GM19455 (cell line): ENCODE measurements at regions not wholly inside any gene's neighbourhood (a gene's known extent, or its start where the extent isn't known, plus 50 kb on each side); places are given as distances from the start of the nearest gene placed in this dataset.

Experiments
- ATAC-seq: cut with Tn5 transposase; IDR thresholded peaks from one replicate; pipeline ENCODE4 v1.9.1; 2021; ENCODE audit not compliant: unreplicated experiment

DNA sequence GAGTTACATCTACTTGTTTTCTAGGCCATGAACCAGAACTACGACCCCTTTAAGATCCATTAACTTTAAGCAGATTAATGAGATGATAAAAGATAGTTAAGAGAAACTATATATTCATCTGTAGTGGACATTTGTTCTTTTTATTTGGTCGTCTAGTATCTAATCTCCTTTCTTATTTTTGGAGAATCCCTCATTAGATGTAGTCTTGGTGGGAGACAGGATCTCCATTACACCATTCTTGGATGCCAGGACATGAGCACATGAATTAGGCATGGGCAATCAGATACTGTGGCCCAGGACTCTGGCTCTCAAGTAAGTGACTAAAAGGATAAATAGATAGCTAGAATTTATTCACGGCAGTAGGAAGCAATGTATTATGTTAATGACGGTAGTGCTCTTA lies 245.0 kb downstream of the ATP23 start:
- ATAC-seq, result no peak

DNA sequence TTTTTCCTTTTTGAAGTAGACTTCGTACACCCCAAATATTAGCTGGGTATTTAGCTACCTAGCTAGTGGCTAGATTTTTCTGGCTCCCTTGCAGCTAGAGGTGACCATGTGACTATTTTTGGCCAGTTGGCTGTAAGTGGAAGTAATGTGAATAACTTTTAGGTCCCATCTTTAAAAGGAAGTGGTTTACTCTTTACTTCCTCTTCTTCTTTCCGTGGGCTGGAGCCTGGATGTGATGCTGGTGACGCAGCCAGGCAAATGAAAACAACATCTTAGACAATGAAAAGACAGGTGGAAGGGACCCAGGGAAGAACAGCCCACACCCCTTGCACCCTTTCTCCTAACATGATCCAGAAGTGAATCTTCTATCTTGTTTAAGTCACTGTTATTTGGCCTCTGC lies 245.5 kb downstream of the ATP23 start:
- no peak for ATAC-seq

DNA sequence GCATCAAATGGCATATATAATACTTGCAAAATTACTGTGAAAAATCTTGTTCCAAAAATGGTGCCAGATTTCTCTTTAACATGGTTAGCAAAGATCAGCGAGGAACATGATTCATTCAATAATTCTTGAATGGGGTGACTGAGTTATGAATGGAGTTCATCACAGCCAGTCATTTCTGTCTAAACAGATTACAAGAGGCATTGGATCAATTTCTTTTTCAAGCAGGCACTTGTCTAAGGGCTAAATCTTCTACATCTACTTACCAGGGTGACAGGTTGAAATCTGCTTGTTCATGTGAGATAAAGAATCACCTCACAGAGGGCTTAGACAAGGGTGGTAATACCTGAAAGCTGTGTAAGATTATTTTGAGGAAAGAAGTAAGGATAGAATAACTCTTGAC lies 247.7 kb downstream of the ATP23 start:
- ATAC-seq, result no peak

GRCh38 chr12:58189893-58190292 lies 248.5 kb downstream of the ATP23 start:
- ATAC-seq, result no peak

DNA sequence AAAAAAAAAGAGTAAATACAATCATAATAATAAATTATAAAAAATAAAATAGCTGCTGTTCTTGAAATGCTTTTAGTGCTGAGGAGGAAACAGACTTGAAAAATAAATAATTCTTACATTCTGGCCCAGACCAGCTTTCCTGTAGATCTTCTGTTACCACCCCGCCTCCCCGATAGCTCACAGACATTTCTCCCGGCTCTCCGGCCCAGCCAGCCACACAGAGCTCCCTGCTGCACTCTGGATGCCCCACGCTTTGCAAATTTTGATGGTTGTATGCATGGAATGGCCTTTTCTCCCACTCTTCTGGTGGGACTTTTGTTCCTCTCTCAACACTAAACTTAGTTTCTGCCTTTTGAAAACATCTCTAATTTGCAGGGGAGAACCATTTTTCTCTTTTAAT lies 249.3 kb downstream of the ATP23 start:
- no peak for ATAC-seq

DNA sequence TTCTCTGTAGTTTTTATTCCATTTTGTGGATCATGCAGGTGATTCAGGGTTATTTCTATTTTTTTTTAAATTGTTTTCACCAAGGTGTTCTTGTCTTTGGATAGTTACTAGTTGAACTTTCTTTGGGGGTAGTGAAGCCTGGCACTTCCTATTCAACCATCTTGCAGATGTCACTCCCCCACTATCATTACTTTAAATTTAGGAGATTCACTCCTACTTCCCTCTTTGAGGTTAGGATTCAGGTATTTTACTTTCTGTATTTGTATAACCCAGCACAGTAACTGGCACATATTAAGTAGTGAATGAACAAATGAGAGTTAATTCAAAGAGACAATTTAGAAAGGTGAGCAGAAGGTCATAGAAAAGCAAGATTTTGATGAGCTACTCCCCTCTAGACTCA lies 255.6 kb downstream of the ATP23 start:
- ATAC-seq, result no peak

DNA sequence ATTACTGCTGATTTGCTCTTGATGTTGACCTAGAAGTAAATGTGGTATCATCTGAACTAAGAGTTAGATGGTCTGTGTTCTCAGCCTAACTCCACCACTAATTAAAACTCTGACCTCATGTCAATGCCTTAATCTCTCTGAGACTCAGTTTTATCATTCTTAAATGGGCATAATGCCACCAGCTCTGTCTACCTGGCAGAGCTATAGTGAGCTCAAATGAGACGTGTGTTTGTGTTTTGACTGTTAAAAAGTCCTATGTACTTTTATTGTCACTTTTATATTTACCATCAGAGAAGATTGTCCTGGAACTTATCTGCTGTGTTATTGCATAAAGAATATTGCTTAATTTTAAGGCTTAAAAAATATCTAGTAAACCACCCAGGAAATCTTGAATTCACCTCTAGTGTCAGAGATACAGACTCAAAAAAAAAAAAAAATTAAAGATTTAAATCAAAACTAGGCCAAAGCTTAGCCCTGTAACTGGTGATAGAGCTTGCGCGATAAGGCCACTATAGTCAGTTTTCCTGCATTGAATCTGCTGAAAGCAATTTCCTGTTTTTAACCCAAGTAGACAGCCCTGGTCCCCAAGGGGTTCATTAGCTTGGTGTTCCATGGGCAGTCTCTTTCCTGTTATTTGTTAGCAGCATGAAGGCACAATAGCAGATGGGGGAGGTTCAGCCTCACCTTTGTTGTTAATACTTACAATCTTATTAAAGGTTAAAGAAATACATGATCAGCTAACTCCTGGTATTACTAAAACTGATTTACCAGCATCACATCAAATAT lies 261.8 kb downstream of the ATP23 start:
- no peak for ATAC-seq

DNA sequence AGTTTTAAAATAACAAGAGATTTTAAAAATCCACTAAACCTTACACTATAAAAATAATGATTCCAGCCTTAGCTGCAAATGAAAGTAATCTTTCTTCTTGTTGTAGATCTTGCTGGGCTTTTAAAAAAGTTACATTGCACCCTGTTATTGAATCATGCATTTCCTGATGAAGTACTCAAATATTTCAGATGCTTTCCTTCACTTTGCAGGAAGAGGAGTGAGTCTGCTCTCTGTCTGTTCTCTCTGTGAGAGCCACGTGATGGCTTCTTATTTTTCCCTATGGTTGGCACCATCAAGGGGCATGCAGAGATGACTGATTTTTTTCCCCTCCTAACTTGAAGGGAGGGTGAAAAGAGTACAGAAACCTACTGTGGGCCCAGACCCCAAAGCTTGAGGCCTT lies 262.7 kb downstream of the ATP23 start:
- no peak for ATAC-seq

DNA sequence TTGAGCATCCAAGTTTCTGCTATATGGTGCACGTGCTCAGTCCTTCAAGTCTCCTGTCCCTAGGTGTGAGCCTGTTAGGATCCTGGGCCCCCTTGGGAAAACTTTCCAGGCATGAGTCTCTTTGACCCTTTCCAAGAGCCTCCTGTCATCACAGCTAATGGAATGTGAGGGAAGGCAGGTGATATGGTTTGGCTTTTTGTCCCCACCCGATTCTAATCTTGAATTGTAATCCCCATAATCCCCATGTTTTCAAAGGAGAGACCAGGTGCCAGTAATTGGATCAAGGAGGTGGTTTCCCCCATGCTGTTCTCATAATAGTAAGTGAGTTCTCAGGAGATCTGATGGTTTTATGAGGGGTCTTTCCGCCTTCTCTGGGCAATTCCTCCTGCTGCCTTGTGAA lies 265.5 kb downstream of the ATP23 start:
- ATAC-seq, result no peak

DNA sequence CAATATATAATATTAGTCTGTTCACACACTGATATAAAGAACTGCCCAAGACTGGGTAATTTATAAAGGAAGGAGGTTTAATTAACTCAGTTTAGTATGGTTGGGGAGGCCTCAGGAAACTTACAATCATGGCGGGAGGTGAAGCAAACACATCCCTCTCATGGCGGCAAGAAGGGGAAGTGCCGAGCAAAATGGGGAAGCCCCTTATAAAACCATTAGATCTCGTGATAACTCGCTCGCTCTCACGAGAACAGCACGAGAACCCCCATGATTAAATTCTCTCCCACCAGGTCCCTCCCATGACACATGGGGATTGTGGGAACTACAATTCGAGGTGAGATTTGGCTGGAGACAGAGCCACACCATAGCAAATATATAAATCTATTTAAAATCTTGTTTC lies 269.8 kb downstream of the ATP23 start:
- no peak for ATAC-seq

DNA sequence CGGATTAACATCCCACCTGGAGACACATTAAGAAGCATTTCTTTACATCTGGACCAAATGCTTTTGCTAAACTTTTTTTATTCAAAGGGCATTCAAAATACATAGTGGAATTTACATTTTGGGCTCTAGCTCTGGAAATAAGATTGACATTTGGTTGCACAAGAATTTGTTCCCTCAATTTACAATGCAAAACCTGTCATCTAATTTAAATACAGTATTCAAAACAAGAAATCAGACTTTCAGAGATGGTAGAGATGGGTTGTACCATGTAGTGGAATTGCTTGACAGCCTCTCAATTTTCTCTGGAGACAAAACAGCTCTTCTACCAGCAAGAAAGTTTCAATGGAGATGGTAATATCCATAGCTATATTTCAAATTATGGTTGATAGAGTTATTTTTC lies 275.8 kb downstream of the ATP23 start:
- ATAC-seq, result no peak

DNA sequence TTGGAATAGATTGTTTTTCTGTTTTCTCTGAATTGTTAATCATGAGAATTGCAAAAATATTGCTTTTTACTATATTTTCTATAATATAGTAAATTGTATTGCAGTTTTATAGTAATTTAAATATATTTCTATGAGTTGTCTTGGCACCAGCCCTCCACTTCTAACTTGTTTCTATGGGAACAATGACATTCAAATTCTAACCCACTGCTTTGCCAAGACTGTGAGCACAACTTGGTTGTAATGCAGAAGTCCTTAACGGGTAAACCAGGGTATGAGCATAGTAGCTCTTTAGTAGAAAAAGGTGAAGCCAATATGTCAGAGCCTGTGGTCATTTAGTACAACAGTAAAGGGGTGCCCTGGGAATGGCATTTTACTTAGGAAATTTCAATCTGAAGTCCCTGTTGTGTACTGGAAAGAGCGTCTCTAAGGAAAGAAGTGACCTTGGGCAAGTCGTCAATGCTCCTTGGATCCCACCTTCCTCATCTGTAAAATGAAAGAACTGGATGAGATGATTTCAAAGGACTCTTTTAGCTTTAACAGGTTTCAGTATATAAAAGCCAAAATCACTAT lies 283.3 kb downstream of the ATP23 start:
- no peak for ATAC-seq

GRCh38 chr12:58225203-58225877 lies 284.0 kb downstream of the ATP23 start:
- ATAC-seq, result no peak

DNA sequence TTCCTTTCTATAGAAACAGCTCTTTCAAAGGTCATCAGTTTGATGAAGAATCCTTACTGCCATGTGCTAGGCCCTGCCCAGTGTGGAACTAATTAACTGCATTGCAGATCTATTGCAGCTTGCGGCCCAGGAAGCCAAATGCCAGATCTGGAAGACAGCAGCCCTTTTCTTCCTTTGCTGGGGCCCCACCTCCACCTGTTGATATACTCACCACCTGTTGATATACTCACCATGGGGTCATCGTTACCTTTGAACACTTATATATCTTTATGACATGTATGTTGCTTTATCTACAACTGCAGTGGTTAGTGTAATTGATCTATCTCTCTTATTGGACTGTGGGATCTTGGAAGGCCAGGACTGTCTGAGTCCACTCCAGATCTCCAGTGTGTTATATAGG lies 292.5 kb downstream of the ATP23 start:
- no peak for ATAC-seq

GRCh38 chr12:58238411-58238810 lies 297.0 kb downstream of the ATP23 start:
- no peak for ATAC-seq

DNA sequence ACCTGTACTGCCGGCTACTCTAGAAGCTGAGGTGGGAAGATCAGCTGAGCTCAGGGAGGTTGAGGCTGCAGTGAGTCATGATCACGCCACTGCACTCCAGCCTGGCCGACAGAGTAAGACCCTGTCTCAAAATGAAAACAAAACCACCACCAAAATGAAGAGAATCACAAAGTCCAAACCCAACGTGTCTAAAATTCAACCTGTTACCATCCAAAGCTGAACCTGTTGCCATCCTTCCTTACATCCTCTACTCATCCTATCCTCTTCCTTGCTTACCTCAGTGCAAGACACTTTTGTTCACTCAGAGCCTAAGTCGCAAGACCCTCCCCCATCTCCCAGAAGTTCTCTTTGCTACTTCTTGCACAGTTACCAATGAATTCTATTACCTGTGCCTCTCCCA lies 299.7 kb downstream of the ATP23 start:
- no peak for ATAC-seq

DNA sequence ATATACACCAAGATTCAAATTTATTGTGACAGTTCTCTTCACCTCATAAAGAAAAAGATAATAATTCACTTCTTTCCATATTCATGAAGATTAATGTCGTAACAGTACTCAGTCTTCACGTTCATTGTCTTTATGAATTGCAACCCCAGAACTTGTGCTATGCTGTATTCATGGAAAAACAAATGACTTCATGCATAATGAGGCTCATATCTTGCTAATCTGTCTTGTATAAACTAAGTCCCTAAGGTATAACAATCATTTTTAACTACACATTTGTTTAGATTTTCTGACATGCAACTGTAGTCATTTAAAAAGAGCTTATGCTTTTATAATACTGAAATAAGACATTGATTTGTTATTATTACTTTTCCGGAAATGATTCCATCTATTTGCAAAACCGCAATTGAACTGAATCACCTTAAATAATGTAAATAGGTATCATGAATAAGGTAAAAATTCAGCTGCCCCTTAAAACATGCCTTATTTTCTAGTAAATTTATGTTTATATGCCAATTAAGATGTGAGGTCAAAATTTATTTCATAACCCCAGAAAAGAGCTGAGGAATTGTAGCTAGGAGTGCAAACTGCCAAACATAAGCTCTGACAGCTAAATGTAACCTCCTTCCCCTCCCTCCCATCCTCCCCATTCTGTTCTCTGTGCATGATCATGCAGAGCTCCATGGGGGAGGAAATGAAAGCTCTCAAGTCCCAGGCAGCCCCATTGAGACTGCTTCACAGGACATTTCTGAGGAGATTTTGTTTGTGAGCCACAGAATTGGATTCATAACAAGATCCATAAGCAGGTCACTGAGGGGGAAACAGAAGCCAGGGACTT lies 301.6 kb downstream of the ATP23 start:
- ATAC-seq, result no peak

DNA sequence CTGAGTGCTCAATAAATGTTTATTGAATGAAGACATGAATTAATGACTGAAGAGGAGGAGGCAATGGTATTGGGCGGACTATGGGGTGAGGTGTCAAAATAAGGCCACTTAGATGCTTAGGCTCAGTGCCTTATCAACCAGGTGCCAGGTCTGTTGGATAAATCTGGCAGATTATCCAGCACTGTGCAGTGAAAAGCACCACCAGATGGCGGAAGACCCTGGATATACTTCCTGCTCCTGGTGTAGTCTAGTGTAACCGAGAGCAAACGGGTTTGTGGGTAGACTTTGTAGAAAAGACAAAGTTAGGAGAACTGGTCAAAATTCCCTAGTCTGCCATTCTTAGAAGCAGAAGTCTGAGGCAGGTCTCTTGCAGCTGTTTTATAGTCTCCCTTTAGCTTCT lies 306.3 kb downstream of the ATP23 start:
- ATAC-seq, result no peak

DNA sequence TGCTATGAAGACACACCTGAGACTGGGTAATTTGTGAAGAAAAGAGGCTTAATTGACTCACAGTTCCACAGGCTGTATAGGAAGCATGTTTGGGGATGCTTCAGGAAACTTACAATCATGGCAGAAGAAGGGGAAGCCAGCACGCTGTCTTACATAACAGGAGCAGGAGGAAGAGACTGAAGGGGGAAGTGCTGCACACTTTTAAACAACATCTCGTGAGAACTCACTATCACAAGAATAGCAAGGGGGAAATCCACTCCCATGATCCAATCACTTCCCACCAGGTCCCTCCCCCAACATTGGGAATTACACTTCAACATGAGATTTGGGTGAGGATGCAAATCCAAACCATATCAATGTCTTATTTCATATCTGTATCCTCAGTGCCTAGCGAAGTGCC lies 307.2 kb downstream of the ATP23 start:
- ATAC-seq, result no peak

DNA sequence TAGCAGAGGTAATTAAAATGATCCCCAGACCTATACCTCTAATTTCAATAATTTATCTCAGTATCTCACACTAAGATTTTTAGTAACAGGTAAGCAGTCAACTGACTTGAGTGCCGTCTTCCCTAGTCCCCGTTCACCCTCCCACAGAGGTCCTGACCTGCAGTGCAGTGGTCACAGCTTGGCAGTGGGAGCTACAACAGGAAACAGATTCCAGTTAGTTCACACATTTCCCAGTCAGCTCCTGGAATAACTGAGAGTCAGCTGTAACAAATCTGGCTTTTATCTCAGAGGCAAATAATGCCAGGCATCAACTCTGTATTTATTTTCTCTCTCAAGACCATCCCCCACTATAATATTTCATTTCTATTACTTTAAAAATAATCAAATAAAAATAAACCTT lies 308.2 kb downstream of the ATP23 start:
- no peak for ATAC-seq

DNA sequence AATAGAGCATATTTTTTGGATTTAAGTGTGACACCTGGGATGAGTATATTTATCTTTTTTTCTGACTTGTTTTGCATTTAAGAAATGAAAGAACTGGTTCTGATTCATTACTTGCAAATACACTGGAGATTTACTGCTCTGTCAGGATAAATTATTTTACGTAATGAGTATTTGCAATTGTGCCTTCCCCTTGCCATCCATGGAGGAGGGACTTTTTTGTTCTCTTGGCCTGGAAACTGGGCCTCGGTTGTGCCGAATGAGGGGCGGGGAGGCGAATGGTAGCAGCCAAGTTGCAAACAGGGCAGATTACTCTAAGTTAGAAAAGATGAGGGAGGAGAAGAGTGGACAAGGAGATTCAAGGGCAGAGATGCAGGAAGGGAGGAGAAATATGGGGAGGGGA lies 308.7 kb downstream of the ATP23 start:
- no peak for ATAC-seq

- no peak for ATAC-seq
These were observed 311.5 kb downstream of the ATP23 start for GRCh38 chr12:58252914-58253313.
